Fibroblast of gingiva (primary cell): ENCODE measurements at regions not wholly inside any gene's neighbourhood (a gene's known extent, or its start where the extent isn't known, plus 50 kb on each side); places are given as distances from the start of the nearest gene placed in this dataset.
"Not testable (repeated sequence)": the region's sequence is repeated elsewhere in the genome, so short reads cannot be mapped to it uniquely, and the experiment has no call there.

Source experiments
- DNase-seq: peaks from one replicate; pipeline ENCODE4 v3.0.0-alpha.2; 2011; ENCODE audit warnings: low read depth

DNA sequence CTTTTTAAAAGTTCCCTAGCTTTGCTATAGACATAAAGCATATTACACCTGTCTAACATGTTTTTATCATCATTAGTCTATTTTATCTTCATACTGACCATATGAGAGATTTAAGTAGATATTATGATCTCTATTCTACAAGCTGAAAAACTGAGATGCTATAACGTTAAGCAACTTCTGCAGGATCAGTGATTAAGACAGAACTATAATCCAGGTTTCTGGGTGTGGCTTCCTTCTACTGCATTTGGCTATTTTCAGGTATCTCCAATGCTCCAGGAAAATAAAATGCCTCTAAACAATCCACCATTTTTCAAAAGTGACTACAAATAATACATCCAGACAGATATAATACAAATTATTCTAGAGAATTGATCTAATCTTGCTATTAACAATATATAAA is 53.4 kb downstream of the RGS2 start:
- DNase-seq = no peak

DNA sequence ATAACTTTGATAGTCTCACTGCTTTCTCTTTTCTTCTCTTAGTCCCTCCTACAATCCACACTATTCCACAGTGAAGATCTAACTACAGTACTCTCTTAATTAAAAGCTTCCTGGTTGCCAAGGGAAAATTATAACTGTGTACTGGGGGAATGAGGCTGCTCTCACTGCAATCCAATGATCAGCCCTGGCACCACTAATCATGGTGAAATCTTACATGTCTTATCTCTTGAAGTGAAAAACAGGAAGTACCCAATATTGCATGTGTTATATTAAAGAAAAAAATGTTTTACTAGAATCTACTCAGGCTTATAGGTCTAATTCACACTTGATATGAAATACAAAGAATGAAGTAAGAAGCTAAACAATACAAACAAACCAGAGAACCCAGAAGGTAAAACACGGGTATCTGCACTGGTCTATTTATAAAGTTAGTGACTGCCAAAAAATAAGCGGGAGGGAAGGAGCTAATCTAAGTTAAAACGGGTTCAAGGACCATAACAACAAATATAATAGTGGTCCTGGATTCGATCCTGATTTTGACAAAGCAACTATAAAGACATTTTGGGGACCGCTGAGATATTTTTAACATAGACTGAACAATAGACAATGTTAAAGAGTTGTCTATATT is 57.5 kb downstream of the RGS2 start:
- no peak for DNase-seq

DNA sequence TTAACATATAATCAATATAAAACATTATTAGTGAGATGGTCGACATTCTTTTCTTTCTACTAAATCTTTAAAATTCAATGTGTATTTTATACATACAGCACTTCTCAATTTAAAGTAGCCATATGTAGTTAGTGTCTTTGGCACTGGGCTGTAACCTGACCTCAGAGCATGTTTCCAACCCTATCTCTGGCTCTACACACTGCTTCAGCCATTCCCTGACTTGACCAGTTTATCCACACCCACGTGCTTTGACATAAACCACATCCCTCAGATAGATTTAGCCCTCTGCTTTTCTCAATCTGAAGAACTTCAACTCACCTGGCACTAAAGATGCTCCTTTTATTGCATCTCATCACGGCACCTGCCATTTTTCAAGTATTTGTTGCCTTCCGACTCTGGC is 58.3 kb downstream of the RGS2 start:
- DNase-seq = no peak

DNA sequence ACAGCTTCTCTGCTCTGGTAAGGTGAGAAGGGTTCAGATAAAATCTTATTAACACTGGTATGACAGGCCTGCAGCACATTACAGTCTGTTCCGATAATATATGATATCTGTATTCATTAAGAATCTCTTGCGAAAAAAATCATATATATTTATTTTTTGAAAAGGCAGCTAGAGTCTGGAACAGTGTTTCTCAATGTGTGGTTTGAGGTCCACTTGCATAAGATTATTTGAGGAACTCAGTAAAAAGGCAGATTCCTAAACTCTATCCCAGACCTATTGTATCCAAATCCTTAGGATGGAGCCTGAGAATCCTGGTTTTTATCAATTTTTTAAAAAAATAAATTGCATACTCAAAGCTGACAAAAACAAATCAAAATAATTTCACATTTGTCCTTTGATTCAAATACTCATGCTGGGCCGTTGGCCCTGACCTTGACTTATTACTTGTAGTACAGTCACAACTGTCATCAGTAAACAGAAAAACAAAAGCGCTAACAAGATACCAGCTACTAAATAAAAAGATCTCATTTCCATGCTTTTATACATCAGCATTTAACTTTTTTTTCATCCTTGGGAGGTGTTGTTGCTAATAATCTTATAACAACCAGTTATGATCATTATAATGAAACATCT is 60.6 kb downstream of the RGS2 start:
- no peak for DNase-seq

DNA sequence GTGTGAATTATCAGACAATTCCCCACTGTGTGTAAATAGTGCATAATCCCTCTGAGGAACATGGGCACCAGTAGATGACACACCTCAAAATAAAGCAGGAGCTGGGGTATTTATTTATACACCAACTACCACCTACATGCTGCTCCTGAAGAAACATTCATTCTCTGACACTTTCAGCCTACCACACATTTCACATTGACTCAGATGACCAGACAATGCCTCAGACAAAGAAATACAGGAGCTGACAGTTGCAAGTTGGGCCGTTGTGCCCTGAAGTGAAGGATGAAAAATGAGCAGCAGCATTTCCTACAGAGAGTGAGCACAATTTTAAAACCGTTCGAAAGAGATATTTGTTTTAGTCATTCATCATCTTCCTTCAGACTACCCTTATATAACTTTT is 63.2 kb downstream of the RGS2 start:
- no peak for DNase-seq

DNA sequence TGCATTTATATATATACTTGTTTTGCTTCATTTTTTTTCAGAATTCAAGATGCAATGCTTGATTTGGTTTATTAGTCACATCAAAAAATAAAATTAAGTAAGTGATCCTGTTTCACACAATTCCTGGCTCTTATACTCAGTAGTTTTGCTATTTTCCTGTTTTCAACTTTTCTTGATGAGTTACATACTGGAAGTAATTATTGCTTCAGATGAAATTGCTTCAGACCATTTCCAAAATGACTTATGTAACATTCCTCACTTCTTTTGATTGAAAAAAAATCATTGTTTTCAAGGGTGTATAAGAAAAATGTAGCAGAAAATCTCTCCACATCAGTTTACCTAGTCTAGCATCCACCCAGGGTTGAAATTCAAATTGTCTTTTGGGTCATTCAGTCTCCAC is 65.0 kb downstream of the RGS2 start:
- no peak for DNase-seq

DNA sequence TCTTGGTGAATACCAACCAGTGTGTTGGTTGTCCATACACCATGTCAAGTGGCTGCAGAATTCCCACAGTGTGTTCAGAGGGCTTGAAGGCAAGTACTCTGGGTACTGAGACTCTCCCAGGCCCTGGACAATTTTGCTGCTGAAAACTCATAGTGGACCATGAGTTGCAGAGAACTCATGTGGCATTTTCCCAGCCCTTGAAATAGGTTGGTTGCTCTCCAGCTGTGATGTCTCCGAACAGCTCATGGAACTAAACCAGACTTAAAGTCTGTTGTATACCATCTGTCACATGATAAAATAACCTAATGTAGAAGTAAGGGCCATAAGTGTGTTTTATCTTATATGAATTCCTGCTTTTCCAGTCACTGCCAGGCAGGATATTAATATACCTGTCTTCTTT is 67.8 kb downstream of the RGS2 start:
- DNase-seq = no peak

DNA sequence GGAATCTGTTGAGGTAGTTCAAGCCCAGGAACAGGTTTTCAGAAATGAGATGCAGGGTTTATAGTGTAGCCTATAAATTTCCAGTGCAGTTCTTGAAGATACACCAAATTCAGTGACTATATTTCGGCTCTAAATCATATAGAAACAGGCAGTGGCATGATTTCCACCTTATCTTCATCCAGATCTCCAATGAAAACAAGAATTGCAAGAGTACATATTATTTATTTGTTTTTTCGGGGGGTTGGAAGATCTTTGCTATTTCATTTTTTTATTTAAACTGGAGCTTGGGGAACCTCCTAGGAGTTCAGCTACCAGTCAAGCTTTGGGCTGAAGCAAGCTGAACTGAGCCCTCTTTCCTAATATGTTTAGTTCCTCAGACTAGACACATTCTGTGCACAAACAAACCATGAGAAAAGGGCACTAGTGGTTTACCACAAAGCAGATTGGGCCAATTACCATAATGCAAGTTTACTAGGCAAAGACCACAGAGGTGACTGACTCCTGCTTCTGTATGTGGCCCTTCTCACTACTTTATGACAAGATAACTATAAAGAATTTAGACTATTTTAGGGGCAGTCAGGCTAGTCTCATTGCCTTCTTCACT is 68.5 kb downstream of the RGS2 start:
- DNase-seq = peak; percentile 14

DNA sequence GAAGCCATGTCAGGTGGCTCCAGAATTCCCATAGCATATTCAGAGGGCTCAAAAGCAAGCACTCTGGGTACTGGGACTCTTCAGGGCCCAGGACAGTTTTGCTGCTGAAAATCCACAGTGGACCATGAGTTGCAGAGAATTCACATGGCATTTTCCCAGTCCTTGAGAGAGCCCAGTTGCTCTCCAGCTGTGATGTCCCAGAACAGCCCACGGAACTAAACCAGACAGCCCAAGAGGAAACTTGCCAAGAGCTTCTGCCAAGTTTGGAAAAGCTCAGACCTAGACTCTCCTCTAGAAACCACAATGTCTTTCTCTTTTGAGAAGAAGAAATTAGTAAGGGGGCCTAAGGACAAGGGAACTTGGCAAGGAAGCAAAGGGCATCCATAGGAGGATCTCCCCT is 69.4 kb downstream of the RGS2 start:
- peak; percentile 34 for DNase-seq

DNA sequence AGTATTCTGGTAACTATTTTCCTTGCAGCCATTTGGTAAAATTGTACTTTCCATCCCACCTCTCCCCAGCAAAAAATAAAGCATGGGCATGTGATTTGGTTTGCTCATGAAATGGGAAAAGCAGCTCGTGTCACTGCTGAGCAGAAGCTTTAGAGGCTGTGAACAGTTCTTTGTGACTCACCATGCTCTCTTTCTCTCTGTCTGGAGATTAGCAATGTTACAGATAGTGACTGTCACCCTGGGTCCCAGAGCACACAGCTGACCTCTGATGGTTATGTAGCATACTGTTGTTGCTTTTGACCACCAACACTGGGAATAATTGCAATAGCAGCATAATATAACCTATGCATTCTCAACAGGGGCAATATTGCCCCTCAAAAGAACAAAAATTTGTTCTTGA is 70.6 kb downstream of the RGS2 start:
- no peak for DNase-seq

DNA sequence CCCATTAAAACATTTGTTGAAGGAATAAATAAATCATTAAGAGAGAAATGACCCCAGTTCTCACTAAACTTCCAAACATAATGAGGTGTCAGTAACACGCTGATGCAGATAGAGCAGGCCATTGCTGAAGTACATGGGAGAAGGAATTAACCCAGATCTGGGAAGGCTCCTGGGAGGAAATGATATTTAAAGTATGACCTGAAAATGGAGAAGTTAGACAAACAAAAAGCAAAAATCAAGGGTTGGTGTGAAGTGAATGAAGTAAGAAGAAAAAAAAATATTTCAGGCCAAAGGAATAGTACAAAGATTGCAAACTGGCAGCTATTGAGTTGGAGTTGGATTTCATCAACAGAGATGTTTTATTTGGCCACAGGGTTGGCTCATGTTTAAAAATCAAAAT is 71.4 kb downstream of the RGS2 start:
- peak; percentile 6 for DNase-seq

DNA sequence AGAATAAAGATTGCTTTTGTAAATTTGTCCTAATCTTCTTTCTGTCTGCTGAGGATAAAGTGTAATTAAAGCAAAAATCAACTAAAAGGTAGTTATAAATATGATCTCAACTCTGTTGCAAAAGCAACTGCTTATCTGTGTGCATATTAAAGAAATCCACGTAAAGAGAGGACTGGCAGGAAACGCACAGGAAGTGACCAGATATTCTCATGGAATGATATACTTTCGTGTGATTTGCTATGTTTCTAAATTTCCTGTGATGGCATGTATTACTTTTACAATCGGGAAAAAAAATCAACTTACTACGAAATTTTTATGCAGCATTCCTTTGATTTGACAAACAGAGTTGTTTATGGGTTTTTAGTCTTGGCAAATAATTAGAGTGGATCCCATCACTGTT is 75.4 kb downstream of the RGS2 start:
- DNase-seq = no peak

DNA sequence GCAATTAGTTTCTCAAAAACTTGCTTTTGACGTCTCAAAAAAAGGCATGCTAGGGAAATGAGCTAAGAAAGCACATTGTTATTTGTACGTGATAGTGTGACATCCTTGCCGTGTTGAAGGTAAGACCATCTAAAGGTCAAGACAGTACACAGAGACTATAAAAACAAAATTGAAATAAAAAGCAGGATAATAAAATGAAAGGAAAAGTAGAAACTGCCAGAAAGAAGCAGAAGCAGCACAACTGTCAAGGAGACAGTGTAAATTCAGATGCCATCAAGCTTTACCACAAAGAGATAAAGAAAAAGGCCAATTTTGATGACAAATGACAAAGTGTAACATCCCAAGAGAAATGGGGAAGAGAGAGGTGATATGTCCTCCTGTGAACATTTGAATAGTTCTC is 76.5 kb downstream of the RGS2 start:
- DNase-seq = not testable (repeated sequence)

DNA sequence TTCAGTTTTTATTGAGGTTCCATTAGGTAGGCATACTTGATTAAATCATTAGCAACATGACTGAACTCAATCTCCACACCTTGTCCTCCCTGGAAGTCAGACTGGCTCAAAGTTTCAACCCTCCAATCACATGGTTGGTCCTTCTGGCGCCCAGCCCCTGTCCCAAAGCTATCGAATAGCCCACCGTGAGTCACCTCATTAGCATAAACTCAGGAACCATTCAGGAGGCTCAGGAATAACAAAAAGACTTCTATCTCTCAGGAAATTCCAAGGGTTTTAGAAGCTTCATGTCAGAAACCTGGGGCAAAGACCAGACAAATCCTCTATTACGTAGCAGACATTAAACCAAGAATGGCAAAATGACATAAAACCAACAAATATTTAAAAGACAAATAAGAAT is 78.6 kb downstream of the RGS2 start:
- DNase-seq = no peak

DNA sequence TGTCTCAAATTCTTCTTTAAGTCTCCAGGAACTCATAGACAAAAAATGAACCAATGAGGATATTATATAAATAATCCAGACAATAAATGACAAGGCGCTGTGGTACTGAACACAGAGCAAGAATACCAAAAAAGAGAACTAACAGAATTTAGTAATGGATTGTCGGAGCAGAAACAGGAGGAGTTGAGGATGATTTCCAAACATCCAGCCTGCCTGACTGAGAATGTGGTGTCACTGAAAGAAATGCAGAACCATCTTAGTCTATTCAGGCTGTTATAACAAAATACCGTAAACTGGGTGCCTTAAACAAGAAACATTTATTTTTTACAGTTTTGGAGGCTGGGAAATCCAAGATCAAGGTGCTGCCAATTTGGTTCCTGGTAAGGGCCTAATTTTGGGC is 79.7 kb downstream of the RGS2 start:
- DNase-seq = no peak

DNA sequence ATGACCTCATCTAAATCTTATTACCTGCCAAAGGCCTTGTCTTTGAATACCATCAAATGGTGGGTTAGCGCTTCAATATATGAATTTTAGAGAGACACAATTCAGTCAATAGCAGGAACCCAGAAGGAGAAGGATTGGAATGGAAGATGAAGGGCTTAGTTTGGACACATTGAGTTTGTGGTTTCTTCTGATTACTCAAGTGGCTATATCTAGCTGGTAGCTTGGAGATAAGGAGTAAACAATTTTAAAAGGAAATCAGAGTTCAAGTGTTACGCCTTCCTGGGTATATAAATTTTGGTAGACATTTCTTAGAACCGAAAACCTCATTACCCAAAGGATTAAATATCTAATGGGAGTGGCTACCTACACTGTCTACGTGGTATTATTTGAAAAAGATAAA is 80.2 kb downstream of the RGS2 start:
- DNase-seq = no peak

DNA sequence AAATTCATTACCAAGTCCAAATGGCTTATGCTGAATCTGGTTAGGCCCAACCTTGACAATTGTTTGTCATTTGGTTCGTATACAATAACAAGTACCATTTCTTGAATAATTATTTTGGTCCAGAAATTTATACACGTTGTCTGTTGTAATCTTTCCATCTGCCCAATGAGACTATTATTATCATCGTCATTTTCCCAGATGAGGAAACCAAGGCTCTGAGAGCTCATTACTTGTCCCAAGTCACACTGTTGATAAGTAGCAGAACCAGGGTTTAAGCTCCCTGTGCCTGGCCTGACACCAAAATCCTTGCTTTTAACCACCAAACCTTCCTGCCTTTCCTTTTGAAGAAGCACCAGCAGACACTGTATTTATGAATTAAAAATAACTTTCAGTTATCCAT is 81.3 kb downstream of the RGS2 start:
- DNase-seq = no peak

DNA sequence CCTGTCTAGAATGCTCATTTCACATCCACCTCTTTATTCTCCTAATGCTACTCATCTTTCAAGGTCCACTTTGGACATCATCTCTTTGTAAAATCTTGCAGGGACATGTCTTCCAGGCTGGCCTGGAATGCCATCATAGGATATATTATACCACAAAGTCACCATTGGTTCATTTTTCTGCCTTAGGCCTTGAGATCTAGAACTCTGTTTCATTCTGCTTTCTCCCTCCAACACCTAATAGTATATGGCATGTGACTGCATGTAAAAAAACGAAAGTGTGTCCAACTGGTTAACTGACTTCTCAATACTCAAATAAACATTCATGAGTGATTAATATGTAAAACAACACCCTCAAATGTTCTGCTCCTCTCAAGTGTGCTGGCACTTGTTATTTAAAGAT is 84.1 kb downstream of the RGS2 start:
- DNase-seq = no peak

DNA sequence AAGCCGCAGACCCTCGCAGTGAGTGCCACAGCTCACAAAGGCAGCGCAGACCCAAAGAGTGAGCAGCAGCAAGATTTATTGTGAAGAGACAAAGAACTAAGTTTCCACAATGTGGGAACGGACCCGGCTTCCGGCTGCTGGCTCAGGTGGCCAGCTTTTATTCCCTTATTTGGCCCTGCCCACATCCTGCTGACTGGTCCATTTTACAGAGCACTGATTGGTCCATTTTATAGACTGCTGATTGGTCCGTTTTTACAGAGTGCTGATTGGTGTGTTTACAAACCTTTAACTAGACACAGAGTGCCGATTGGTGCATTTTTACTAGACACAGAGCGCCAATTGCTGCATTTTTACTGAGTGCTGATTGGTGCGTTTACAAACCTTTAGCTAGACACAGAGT is 86.6 kb downstream of the RGS2 start:
- not testable (repeated sequence) for DNase-seq

DNA sequence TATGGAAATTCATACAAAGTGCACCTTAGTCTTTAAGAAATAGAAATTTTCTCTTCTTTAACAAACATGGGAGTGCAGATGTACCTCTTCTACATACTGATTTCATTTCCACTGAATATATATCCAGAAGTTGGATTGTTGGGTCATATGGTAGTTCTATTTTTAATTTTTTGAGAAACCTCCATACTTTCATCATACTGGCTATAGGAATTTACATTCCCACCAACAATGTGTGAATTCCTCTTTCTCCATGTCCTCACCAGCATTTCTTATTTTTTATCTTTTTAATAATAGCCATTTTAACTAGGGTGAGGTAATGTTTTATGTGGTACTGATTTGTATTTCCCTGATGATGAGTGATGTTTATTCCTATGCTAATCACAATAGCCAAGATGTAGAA is 87.5 kb downstream of the RGS2 start:
- no peak for DNase-seq

DNA sequence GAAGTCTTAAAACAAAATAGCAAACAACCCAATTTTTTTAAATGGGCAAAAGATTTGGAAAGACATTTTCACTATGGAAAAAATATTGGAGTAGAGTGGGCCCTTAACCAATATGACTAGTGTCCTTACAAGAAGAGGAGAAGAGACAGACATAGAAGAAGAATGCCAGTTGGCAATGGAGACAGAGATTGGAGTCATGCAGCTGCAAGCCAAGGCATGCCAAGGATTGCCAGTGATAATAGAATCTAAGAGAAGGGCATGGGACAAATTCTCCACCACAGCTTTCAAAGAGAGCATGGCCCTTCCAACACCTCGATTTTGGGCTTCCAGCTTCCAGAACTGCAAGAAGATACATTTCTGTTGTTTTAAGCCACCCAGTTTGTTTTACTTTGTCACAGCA is 92.7 kb downstream of the RGS2 start:
- peak; percentile 3 for DNase-seq

DNA sequence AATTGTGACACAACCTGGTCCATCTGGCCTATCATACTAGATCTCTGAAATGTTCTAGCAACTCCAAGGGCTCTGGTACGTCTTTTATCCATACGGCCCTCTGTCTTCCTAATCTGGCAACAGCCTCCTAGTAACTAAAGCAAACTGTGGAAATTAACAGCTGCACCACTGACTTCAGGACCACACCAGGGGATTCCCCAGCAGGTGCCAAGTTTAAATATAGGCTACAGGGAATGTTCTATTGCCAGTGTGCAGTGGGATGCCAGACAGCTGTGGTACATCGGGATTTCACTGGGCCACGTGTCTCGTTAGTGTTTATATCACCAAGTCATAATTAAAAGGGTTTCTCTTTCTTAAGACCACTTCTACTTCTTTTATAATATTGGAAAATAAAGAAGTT is 94.3 kb downstream of the RGS2 start:
- DNase-seq = no peak

DNA sequence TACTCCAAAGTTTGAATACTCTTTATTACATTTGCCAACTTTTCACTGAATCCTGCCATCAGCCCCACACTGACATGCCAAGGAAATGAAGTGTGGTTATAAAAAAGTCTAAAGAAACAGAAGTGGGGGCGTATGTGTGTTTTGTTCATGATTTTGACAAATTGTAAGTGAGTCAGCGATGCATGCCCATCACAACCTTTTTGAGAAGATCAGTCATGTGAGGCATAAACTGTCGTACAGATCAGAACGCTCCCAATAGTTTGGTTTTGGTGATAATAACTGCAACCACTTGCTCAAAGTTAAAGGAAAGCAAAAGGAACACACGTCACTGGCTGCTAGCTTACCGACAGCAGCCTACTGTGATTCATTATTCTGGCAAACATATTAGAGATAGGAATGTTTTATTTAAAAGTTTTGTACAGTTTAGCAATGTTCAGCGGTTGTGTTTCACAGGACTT is 95.6 kb downstream of the RGS2 start:
- peak; percentile 90 for DNase-seq

DNA sequence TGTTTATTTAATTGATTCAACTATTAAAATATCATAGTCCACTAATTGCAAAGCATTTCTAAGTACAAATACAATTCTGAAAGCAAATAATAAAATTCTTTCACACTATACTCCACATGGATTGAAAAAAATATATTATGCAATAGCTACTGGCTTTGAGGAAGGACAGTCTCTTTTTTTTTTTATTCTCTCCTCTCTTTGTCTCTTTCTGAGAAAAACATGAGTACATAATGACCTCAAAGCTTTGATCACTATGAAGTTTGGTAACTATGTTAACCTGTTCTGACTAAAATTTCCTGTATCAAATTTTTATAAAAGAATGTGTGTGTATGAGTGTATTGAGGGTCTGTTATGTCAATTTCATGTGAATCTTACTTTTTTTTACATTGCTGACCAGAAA is 96.2 kb downstream of the RGS2 start:
- peak; percentile 3 for DNase-seq
